ENCODE measurements at regions not wholly inside any gene's neighbourhood (a gene's known extent, or its start where the extent isn't known, plus 50 kb on each side); places are given as distances from the start of the nearest gene placed in this dataset.

DNA sequence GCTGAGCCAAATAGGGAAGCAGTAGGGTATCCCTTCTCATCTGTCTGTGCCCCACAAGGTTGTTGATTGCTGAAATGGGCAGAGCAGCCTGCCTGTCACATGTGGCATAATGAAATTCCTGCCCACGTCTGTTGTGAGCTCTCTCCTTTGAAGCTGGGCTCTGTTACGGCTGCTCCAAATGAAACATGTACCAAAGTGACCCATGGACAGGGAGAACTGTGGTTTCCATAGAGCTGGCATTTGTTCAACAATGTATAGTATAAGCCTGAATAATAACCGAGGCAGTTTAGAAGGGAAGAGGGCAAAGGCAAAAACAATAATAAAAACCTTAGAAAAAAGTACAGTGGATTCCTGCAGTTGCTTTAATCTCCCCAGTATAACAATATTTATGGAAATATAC lies 149.7 kb downstream of the LYPLAL1 start:
- TF ChIP-seq, protein P1, sequence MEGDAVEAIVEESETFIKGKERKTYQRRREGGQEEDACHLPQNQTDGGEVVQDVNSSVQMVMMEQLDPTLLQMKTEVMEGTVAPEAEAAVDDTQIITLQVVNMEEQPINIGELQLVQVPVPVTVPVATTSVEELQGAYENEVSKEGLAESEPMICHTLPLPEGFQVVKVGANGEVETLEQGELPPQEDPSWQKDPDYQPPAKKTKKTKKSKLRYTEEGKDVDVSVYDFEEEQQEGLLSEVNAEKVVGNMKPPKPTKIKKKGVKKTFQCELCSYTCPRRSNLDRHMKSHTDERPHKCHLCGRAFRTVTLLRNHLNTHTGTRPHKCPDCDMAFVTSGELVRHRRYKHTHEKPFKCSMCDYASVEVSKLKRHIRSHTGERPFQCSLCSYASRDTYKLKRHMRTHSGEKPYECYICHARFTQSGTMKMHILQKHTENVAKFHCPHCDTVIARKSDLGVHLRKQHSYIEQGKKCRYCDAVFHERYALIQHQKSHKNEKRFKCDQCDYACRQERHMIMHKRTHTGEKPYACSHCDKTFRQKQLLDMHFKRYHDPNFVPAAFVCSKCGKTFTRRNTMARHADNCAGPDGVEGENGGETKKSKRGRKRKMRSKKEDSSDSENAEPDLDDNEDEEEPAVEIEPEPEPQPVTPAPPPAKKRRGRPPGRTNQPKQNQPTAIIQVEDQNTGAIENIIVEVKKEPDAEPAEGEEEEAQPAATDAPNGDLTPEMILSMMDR (IDR thresholded peaks at IDR 0.05), result no peak
- TF ChIP-seq POLR2A (IDR thresholded peaks at IDR 0.05), result no peak
